GF-D8 (cell line): ENCODE measurements at regions not wholly inside any gene's neighbourhood (a gene's known extent, or its start where the extent isn't known, plus 50 kb on each side); places are given as distances from the start of the nearest gene placed in this dataset.
"Not testable (repeated sequence)": the region's sequence is repeated elsewhere in the genome, so short reads cannot be mapped to it uniquely, and the experiment has no call there.

ENCODE experiments used
- DNase-seq: peaks from one replicate; lab custom pipeline; 2025; lab: John Stamatoyannopoulos, UW

- DNase-seq = no peak
Measured at GRCh38 chr3:103170651-103171050, 735.8 kb downstream of the ZPLD1 start.

- no peak for DNase-seq
Measured at GRCh38 chr3:103173940-103174339, 739.1 kb downstream of the ZPLD1 start.

- no peak for DNase-seq
Measured at GRCh38 chr3:103181160-103181559, 746.3 kb downstream of the ZPLD1 start.

GRCh38 chr3:103184772-103185171 lies 750.0 kb downstream of the ZPLD1 start:
- DNase-seq = no peak

GRCh38 chr3:103189941-103190340 lies 755.1 kb downstream of the ZPLD1 start:
- no peak for DNase-seq

- no peak for DNase-seq
Measured at GRCh38 chr3:103195216-103195615, 760.4 kb downstream of the ZPLD1 start.

- DNase-seq = no peak
Measured at GRCh38 chr3:103203441-103203840, 768.6 kb downstream of the ZPLD1 start.

GRCh38 chr3:103210583-103210982 lies 775.8 kb downstream of the ZPLD1 start:
- DNase-seq = no peak

- DNase-seq = no peak
Measured at GRCh38 chr3:103218146-103218545, 783.3 kb downstream of the ZPLD1 start.

- DNase-seq = no peak
Measured at GRCh38 chr3:103218793-103219192, 784.0 kb downstream of the ZPLD1 start.

- DNase-seq = no peak
Measured at GRCh38 chr3:103227651-103228050, 792.8 kb downstream of the ZPLD1 start.

- DNase-seq = no peak
Measured at GRCh38 chr3:103247459-103247858, 812.6 kb downstream of the ZPLD1 start.

GRCh38 chr3:103254827-103255226 lies 820.0 kb downstream of the ZPLD1 start:
- not testable (repeated sequence) for DNase-seq

- DNase-seq = no peak
Measured at GRCh38 chr3:103269287-103269686, 834.5 kb downstream of the ZPLD1 start.

GRCh38 chr3:103271575-103271974 lies 836.8 kb downstream of the ZPLD1 start:
- DNase-seq = no peak

GRCh38 chr3:103295974-103296570 lies 861.3 kb downstream of the ZPLD1 start:
- no peak for DNase-seq

GRCh38 chr3:103297502-103297901 lies 862.7 kb downstream of the ZPLD1 start:
- not testable (repeated sequence) for DNase-seq

GRCh38 chr3:103306104-103306503 lies 871.3 kb downstream of the ZPLD1 start:
- no peak for DNase-seq

GRCh38 chr3:103308921-103309320 lies 874.1 kb downstream of the ZPLD1 start:
- DNase-seq = no peak

- no peak for DNase-seq
Measured at GRCh38 chr3:103319912-103320311, 885.1 kb downstream of the ZPLD1 start.

- no peak for DNase-seq
Measured at GRCh38 chr3:103337179-103337845, 902.5 kb downstream of the ZPLD1 start.

GRCh38 chr3:103341078-103341606 lies 906.3 kb downstream of the ZPLD1 start:
- DNase-seq = no peak

GRCh38 chr3:103342205-103342731 lies 907.5 kb downstream of the ZPLD1 start:
- DNase-seq = no peak
